ENCODE measurements at regions not wholly inside any gene's neighbourhood (a gene's known extent, or its start where the extent isn't known, plus 50 kb on each side); places are given as distances from the start of the nearest gene placed in this dataset.

DNA sequence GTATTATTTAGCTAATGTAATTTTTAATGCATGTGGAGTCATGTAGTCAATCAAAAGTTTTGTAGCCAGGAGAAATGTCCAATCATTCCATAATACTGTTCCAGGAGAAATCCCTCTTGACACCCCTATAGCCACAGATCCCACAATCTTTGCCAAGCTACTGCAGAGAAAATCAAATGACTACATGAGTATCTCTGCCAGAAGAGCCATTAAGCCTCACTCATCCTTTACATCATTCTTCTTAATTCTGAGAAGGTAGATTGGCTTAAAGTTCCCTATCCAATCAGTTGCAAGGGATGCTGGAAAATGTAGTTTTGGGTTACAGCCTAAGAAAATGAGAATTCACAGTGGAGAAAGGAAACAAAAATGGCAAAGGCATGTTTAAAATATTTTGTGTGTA, 502.1 kb downstream of the ZBBX start:
- no peaks in the 10 kb centered on the region for H3K27me3 ChIP-seq (ENCODE audit: insufficient read depth)
- no peaks in the 10 kb centered on the region for H3K9me2 ChIP-seq
- 0 out of 2 replicates have a peak, but pooled peaks cover 8% of the 10 kb centered on the region for H3K9me3 ChIP-seq
- H3K4me2 ChIP-seq: no peak overlapping the region
- H3K36me3 ChIP-seq (replicated peaks in 1 of 2; ENCODE audit: control insufficient read depth in 1 of 2, insufficient read depth in 2 of 2, low read length in 1 of 2): no peaks in the 10 kb centered on the region
- H2AFZ ChIP-seq (ENCODE audit: low read depth): no peak overlapping the region
- TF ChIP-seq YY1 (IDR thresholded peaks at IDR 0.05; ENCODE audit: low read depth): no peak
- TF ChIP-seq, protein P1, sequence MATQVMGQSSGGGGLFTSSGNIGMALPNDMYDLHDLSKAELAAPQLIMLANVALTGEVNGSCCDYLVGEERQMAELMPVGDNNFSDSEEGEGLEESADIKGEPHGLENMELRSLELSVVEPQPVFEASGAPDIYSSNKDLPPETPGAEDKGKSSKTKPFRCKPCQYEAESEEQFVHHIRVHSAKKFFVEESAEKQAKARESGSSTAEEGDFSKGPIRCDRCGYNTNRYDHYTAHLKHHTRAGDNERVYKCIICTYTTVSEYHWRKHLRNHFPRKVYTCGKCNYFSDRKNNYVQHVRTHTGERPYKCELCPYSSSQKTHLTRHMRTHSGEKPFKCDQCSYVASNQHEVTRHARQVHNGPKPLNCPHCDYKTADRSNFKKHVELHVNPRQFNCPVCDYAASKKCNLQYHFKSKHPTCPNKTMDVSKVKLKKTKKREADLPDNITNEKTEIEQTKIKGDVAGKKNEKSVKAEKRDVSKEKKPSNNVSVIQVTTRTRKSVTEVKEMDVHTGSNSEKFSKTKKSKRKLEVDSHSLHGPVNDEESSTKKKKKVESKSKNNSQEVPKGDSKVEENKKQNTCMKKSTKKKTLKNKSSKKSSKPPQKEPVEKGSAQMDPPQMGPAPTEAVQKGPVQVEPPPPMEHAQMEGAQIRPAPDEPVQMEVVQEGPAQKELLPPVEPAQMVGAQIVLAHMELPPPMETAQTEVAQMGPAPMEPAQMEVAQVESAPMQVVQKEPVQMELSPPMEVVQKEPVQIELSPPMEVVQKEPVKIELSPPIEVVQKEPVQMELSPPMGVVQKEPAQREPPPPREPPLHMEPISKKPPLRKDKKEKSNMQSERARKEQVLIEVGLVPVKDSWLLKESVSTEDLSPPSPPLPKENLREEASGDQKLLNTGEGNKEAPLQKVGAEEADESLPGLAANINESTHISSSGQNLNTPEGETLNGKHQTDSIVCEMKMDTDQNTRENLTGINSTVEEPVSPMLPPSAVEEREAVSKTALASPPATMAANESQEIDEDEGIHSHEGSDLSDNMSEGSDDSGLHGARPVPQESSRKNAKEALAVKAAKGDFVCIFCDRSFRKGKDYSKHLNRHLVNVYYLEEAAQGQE (IDR thresholded peaks at IDR 0.05; ENCODE audit: low read depth, low read length): no peak
- no peak for TF ChIP-seq NRF1 (IDR thresholded peaks at IDR 0.05; ENCODE audit: low read depth, low read length)
- no peak for TF ChIP-seq ELF1 (IDR thresholded peaks at IDR 0.05)
- TF ChIP-seq, protein P2, sequence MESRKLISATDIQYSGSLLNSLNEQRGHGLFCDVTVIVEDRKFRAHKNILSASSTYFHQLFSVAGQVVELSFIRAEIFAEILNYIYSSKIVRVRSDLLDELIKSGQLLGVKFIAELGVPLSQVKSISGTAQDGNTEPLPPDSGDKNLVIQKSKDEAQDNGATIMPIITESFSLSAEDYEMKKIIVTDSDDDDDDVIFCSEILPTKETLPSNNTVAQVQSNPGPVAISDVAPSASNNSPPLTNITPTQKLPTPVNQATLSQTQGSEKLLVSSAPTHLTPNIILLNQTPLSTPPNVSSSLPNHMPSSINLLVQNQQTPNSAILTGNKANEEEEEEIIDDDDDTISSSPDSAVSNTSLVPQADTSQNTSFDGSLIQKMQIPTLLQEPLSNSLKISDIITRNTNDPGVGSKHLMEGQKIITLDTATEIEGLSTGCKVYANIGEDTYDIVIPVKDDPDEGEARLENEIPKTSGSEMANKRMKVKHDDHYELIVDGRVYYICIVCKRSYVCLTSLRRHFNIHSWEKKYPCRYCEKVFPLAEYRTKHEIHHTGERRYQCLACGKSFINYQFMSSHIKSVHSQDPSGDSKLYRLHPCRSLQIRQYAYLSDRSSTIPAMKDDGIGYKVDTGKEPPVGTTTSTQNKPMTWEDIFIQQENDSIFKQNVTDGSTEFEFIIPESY (IDR thresholded peaks at IDR 0.05; ENCODE audit: borderline replicate concordance, low read depth): no peak
- TF ChIP-seq SMC3 (IDR thresholded peaks at IDR 0.05; ENCODE audit: low read depth, low read length): no peak
- TF ChIP-seq TAF1 (IDR thresholded peaks at IDR 0.05; ENCODE audit: borderline replicate concordance, low read depth, low read length): no peak
- no peak for TF ChIP-seq GABPA (IDR thresholded peaks at IDR 0.05; ENCODE audit: low read depth)
- no peak for TF ChIP-seq NFIC (IDR thresholded peaks at IDR 0.05; ENCODE audit: borderline replicate concordance)
- TF ChIP-seq RAD21 (IDR thresholded peaks at IDR 0.05; ENCODE audit: low read length): no peak
- no peak for TF ChIP-seq FOSL2 (IDR thresholded peaks at IDR 0.05; ENCODE audit: borderline replicate concordance, low read depth)
- TF ChIP-seq RFX5 (IDR thresholded peaks at IDR 0.05; ENCODE audit: low read length): no peak
- TF ChIP-seq TCF12 (IDR thresholded peaks at IDR 0.05): no peak
- no peak for TF ChIP-seq GATA2 (CRISPR knock-in tag; IDR thresholded peaks at IDR 0.05)
- TF ChIP-seq CHD2 (IDR thresholded peaks at IDR 0.05; ENCODE audit: low read length, partially characterized antibody): no peak
- no peak for TF ChIP-seq MEF2A (IDR thresholded peaks at IDR 0.05; ENCODE audit: borderline replicate concordance, low read depth)
- TF ChIP-seq TEAD4 (IDR thresholded peaks at IDR 0.05; ENCODE audit: borderline replicate concordance, insufficient read depth): no peak
- TF ChIP-seq SIN3A (IDR thresholded peaks at IDR 0.05; ENCODE audit: borderline replicate concordance, low read depth, low read length): no peak
- no peak for TF ChIP-seq RCOR1 (IDR thresholded peaks at IDR 0.05; ENCODE audit: low read length)
- no peak overlapping the region for H3K9ac ChIP-seq
- CTCF ChIA-PET: no interaction called here
- H3K79me2 ChIP-seq (ENCODE audit: insufficient read depth): no peaks in the 10 kb centered on the region
- no peaks in the 10 kb centered on the region for H3F3A ChIP-seq (replicated peaks; ENCODE audit: insufficient read depth)
- DNase-seq: no peak
- POLR2A ChIA-PET: no interaction called here
- no peaks in the 10 kb centered on the region for H4K20me1 ChIP-seq (ENCODE audit: insufficient read depth)
- H3K27ac ChIP-seq (ENCODE audit: low read depth in 2 of 2, low read length in 1 of 2): no peak overlapping the region
- H3K4me1 ChIP-seq (ENCODE audit: control insufficient read depth in 1 of 2, insufficient read depth in 2 of 2, low read depth in 1 of 2, low read length in 1 of 2): no peaks in the 10 kb centered on the region
- H3K4me3 ChIP-seq (ENCODE audit: low read depth in 2 of 2, low read length in 1 of 2): no peak overlapping the region
